ENCODE measurements at regions not wholly inside any gene's neighbourhood (a gene's known extent, or its start where the extent isn't known, plus 50 kb on each side); places are given as distances from the start of the nearest gene placed in this dataset.

DNA sequence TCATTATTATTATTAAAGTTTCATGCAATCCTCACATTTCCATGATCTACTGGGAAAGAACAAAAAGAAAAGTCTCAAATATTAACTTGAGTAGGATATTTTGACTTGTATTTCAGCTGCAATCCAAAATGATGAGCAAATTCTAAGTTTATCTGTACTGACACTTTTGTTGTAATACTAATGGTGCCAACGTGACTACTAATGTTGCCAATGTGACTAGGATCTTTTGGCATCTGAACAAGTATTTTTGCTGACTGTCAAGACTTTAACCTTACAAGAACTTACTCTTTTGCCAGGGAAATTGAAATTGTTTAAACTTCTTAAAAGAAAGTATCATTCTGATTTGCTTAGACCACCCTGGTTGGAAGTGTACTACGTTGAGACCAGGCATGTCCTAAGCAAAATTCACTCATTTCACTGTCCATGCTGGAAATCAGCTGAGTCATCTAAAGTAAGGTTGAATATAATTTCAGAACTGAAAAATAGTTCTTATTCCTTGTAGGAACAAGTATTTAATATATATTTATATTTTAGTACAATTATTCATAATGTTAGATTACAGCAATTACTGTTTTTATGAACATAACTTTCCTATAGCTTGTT, 78.5 kb upstream of the LYZL1 start:
- TF ChIP-seq, protein P1, sequence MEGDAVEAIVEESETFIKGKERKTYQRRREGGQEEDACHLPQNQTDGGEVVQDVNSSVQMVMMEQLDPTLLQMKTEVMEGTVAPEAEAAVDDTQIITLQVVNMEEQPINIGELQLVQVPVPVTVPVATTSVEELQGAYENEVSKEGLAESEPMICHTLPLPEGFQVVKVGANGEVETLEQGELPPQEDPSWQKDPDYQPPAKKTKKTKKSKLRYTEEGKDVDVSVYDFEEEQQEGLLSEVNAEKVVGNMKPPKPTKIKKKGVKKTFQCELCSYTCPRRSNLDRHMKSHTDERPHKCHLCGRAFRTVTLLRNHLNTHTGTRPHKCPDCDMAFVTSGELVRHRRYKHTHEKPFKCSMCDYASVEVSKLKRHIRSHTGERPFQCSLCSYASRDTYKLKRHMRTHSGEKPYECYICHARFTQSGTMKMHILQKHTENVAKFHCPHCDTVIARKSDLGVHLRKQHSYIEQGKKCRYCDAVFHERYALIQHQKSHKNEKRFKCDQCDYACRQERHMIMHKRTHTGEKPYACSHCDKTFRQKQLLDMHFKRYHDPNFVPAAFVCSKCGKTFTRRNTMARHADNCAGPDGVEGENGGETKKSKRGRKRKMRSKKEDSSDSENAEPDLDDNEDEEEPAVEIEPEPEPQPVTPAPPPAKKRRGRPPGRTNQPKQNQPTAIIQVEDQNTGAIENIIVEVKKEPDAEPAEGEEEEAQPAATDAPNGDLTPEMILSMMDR (IDR thresholded peaks at IDR 0.05), result no peak
- TF ChIP-seq POLR2A (IDR thresholded peaks at IDR 0.05), result no peak

All from lower leg skin (tissue), 3 donors.